Neural cell (in vitro differentiated cells): ENCODE measurements at regions not wholly inside any gene's neighbourhood (a gene's known extent, or its start where the extent isn't known, plus 50 kb on each side); places are given as distances from the start of the nearest gene placed in this dataset.
"Not testable (repeated sequence)": the region's sequence is repeated elsewhere in the genome, so short reads cannot be mapped to it uniquely, and the experiment has no call there.

Source experiments
- EP300 ChIP-seq: fragments of 450-650 bp; conservative IDR thresholded peaks from 2 replicates; pipeline ENCODE4 v1.6.1; 2014; ENCODE audit warnings: antibody characterized with exemption, mild to moderate bottlenecking, moderate library complexity; ENCODE audit not compliant: poor library complexity, severe bottlenecking
- EZH2 ChIP-seq: fragments of 200-600, 300-800 bp; shearing (Covaris generic), sonication (generic); IDR thresholded peaks from 2 replicates; pipeline ENCODE4 v1.6.1; 2014; ENCODE audit warnings: antibody characterized with exemption, low read length, borderline replicate concordance, mild to moderate bottlenecking; ENCODE audit not compliant: insufficient read depth, poor library complexity, severe bottlenecking
- MXI1 ChIP-seq: fragments of 450-650 bp; conservative IDR thresholded peaks from 2 replicates; pipeline ENCODE4 v1.6.1; 2014; ENCODE audit warnings: antibody characterized with exemption, mild to moderate bottlenecking; ENCODE audit not compliant: poor library complexity, severe bottlenecking
- POLR2AphosphoS5 ChIP-seq: IDR thresholded peaks from 2 replicates; pipeline ENCODE4 v1.6.1; 2012
- TF ChIP-seq, protein P1 (sequence below): fragments of 450-650 bp; IDR thresholded peaks from 2 replicates; pipeline ENCODE4 v1.5.1; 2014; ENCODE audit warnings: antibody characterized with exemption, mild to moderate bottlenecking, moderate library complexity; ENCODE audit not compliant: poor library complexity, severe bottlenecking
- TF ChIP-seq, protein P2 (sequence below): IDR thresholded peaks from 2 replicates; pipeline ENCODE4 v1.6.1; 2012; ENCODE audit warnings: borderline replicate concordance

DNA sequence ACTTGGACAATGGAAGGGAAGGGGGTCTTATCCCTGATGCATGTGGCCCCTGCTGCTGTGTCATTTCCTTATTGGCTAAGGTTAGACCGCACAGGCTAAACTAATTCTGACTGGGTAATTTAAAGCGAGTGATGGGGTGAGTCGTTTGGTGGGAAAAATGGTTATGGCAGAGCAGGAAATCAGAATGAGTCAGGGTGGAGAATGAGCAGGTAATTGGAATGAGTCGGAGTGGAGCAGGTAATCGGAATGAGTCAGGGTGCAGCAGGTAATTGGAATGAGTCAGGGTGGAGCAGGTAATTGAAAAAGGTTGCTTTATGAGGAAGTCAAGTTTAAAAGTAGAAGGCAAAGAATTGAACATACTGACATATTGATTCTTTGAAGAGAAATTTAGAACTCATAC, 901.0 kb downstream of the DSC3 start:
- TF ChIP-seq MXI1, EZH2, POLR2AphosphoS5, EP300: not testable (repeated sequence)
- TF ChIP-seq, protein P1, sequence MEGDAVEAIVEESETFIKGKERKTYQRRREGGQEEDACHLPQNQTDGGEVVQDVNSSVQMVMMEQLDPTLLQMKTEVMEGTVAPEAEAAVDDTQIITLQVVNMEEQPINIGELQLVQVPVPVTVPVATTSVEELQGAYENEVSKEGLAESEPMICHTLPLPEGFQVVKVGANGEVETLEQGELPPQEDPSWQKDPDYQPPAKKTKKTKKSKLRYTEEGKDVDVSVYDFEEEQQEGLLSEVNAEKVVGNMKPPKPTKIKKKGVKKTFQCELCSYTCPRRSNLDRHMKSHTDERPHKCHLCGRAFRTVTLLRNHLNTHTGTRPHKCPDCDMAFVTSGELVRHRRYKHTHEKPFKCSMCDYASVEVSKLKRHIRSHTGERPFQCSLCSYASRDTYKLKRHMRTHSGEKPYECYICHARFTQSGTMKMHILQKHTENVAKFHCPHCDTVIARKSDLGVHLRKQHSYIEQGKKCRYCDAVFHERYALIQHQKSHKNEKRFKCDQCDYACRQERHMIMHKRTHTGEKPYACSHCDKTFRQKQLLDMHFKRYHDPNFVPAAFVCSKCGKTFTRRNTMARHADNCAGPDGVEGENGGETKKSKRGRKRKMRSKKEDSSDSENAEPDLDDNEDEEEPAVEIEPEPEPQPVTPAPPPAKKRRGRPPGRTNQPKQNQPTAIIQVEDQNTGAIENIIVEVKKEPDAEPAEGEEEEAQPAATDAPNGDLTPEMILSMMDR = not testable (repeated sequence)
- TF ChIP-seq, protein P2, sequence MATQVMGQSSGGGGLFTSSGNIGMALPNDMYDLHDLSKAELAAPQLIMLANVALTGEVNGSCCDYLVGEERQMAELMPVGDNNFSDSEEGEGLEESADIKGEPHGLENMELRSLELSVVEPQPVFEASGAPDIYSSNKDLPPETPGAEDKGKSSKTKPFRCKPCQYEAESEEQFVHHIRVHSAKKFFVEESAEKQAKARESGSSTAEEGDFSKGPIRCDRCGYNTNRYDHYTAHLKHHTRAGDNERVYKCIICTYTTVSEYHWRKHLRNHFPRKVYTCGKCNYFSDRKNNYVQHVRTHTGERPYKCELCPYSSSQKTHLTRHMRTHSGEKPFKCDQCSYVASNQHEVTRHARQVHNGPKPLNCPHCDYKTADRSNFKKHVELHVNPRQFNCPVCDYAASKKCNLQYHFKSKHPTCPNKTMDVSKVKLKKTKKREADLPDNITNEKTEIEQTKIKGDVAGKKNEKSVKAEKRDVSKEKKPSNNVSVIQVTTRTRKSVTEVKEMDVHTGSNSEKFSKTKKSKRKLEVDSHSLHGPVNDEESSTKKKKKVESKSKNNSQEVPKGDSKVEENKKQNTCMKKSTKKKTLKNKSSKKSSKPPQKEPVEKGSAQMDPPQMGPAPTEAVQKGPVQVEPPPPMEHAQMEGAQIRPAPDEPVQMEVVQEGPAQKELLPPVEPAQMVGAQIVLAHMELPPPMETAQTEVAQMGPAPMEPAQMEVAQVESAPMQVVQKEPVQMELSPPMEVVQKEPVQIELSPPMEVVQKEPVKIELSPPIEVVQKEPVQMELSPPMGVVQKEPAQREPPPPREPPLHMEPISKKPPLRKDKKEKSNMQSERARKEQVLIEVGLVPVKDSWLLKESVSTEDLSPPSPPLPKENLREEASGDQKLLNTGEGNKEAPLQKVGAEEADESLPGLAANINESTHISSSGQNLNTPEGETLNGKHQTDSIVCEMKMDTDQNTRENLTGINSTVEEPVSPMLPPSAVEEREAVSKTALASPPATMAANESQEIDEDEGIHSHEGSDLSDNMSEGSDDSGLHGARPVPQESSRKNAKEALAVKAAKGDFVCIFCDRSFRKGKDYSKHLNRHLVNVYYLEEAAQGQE = not testable (repeated sequence)
